ENCODE measurements at regions not wholly inside any gene's neighbourhood (a gene's known extent, or its start where the extent isn't known, plus 50 kb on each side); places are given as distances from the start of the nearest gene placed in this dataset.

DNA sequence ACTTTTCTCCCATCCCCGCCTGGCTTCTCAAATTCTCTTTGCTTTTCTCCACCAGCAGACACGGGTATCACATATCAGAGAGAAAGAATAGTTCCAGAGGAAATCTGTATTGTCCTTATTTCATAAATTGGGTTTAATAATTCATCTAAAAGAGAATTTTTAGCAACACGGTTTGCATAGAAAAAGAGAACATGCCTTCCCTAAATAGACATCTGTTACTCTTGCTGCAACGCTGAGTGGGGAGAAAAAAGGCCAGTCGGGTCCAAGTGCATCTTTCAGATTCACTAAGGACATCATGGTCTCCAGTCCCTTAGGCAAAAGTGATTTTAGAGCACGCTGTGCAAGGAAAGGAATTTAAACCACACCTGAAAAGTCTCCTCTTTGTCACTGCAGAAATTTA is 201.3 kb downstream of the ABHD5 start:
- WGBS, 2 donors: 67 to 72% methylated on average over 6 of the region's 6 CpGs
- H3K4me1 ChIP-seq: peaks cover 12 to 29% of the 10 kb centered on the region in 2 donors
- TF ChIP-seq, protein P1, sequence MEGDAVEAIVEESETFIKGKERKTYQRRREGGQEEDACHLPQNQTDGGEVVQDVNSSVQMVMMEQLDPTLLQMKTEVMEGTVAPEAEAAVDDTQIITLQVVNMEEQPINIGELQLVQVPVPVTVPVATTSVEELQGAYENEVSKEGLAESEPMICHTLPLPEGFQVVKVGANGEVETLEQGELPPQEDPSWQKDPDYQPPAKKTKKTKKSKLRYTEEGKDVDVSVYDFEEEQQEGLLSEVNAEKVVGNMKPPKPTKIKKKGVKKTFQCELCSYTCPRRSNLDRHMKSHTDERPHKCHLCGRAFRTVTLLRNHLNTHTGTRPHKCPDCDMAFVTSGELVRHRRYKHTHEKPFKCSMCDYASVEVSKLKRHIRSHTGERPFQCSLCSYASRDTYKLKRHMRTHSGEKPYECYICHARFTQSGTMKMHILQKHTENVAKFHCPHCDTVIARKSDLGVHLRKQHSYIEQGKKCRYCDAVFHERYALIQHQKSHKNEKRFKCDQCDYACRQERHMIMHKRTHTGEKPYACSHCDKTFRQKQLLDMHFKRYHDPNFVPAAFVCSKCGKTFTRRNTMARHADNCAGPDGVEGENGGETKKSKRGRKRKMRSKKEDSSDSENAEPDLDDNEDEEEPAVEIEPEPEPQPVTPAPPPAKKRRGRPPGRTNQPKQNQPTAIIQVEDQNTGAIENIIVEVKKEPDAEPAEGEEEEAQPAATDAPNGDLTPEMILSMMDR (IDR thresholded peaks at IDR 0.05): no peak
- no peak for TF ChIP-seq POLR2A (IDR thresholded peaks at IDR 0.05)

GRCh38 chr3:43892526-43892925 is 201.8 kb downstream of the ABHD5 start:
- intact Hi-C loops (cut with DNase I): no loop called here
- H3K4me3 ChIP-seq (replicated peaks in 1 of 3): no peak overlapping the region

More for the DNA sequence above, 201.3 kb downstream of the ABHD5 start:
- no peaks in the 10 kb centered on the region for H3K27me3 ChIP-seq
- peak overlapping the region in 2 of 3 donors; percentile 21 to 44 for H3K27ac ChIP-seq
- intact Hi-C loops (cut with DNase I): no loop called here
- H3K36me3 ChIP-seq: no peaks in the 10 kb centered on the region
- H3K4me3 ChIP-seq (replicated peaks in 1 of 3): no peak overlapping the region
- no peak for DNase-seq
- no peaks in the 10 kb centered on the region for H3K9me3 ChIP-seq

GRCh38 chr3:43893727-43894126 is 203.0 kb downstream of the ABHD5 start:
- intact Hi-C loops (cut with DNase I): no loop called here
- Histone ChIP-seq H3K36me3 (no peaks in the 10 kb centered on the region), H3K4me3 (replicated peaks in 1 of 3) (peak overlapping the region in 1 of 3 donors; percentile 35), H3K9me3 (no peaks in the 10 kb centered on the region), H3K27ac (peak overlapping the region; percentile 10 to 81 (median 58)), H3K27me3 (no peaks in the 10 kb centered on the region), H3K4me1 (peaks cover 12 to 29% of the 10 kb centered on the region in 2 donors)
- DNase-seq: peak; percentile 34 to 39
- TF ChIP-seq, protein P1 (IDR thresholded peaks at IDR 0.05): no peak
- TF ChIP-seq POLR2A (IDR thresholded peaks at IDR 0.05): no peak
- WGBS, 2 donors: 11 to 14% methylated on average over 14 of the region's 14 CpGs

More at GRCh38 chr3:43892526-43892925, 201.8 kb downstream of the ABHD5 start:
- no peaks in the 10 kb centered on the region for H3K27me3 ChIP-seq
- DNase-seq: peak in 1 of 2 donors; percentile 31
- WGBS, 2 donors: 21 to 22% methylated on average over 7 of the region's 7 CpGs
- no peaks in the 10 kb centered on the region for H3K9me3 ChIP-seq
- no peaks in the 10 kb centered on the region for H3K36me3 ChIP-seq
- H3K27ac ChIP-seq: peak overlapping the region in 2 of 3 donors; percentile 21 to 44
- TF ChIP-seq POLR2A (IDR thresholded peaks at IDR 0.05): no peak
- TF ChIP-seq, protein P1 (IDR thresholded peaks at IDR 0.05): no peak
- H3K4me1 ChIP-seq: peaks cover 12 to 29% of the 10 kb centered on the region in 2 donors

- H3K27me3 ChIP-seq: no peaks in the 10 kb centered on the region
- DNase-seq: peak; percentile 71 to 72
- H3K4me3 ChIP-seq (replicated peaks in 1 of 3): peak overlapping the region in 2 of 3 donors; percentile 7 to 35
- TF ChIP-seq, protein P1 (IDR thresholded peaks at IDR 0.05): peak in 2 of 6 experiments; percentile 6 to 10
- TF ChIP-seq POLR2A (IDR thresholded peaks at IDR 0.05): peak in 1 of 2 donors; percentile 54
- intact Hi-C loops (cut with DNase I): no loop called here
- H3K27ac ChIP-seq: peak overlapping the region; percentile 10 to 81 (median 58)
- peaks cover 12 to 29% of the 10 kb centered on the region in 2 donors for H3K4me1 ChIP-seq
- H3K9me3 ChIP-seq: no peaks in the 10 kb centered on the region
- WGBS, 2 donors: 12 to 14% methylated on average over 46 of the region's 63 CpGs
- no peaks in the 10 kb centered on the region for H3K36me3 ChIP-seq
These were observed 203.7 kb downstream of the ABHD5 start for GRCh38 chr3:43894176-43895049.

DNA sequence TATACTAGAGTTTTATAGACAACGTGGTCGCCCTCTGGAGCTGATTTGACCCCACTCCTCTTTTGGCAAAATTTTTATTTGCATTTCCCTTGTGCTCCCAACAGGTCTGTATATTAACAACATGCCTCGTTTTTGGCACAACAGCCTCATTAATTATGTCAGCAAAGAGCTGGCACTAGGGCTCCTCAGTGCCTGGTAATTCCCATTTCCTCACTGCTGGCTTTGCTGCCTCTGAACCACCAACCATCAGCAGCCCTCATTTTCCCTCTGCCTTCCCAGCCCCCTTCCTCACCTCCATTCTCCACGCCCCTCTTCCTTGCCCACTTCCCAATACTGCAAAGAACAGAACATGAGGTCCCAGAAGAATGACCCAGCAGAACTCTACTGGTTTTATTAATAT is 204.8 kb downstream of the ABHD5 start:
- WGBS, 2 donors: 77 to 83% methylated on average over 4 of the region's 4 CpGs
- TF ChIP-seq, protein P1 (IDR thresholded peaks at IDR 0.05): no peak
- no peak for TF ChIP-seq POLR2A (IDR thresholded peaks at IDR 0.05)
- intact Hi-C loops (cut with DNase I): no loop called here
- no peak for DNase-seq
- no peak overlapping the region for H3K4me3 ChIP-seq (replicated peaks in 1 of 3)
- no peaks in the 10 kb centered on the region for H3K27me3 ChIP-seq
- no peaks in the 10 kb centered on the region for H3K36me3 ChIP-seq
- H3K9me3 ChIP-seq: no peaks in the 10 kb centered on the region
- peaks cover 12 to 29% of the 10 kb centered on the region in 2 donors for H3K4me1 ChIP-seq
- no peak overlapping the region for H3K27ac ChIP-seq
